Hematopoietic multipotent progenitor cell treated with erythropoietin and hydrocortisone succinate and interleukin-3 and kit ligand, for 17 days (in vitro differentiated cells): ENCODE measurements at regions not wholly inside any gene's neighbourhood (a gene's known extent, or its start where the extent isn't known, plus 50 kb on each side); places are given as distances from the start of the nearest gene placed in this dataset.
"Not testable (repeated sequence)": the region's sequence is repeated elsewhere in the genome, so short reads cannot be mapped to it uniquely, and the experiment has no call there.

Experiments used
- DNase-seq: peaks from one replicate; pipeline ENCODE4 v3.0.0-alpha.2; 2015; ENCODE audit warnings: low spot score

- DNase-seq: no peak
Observed at GRCh38 chr16:66049865-66050264, 316.6 kb upstream of the CDH5 start.

- DNase-seq: no peak
Observed at GRCh38 chr16:66045626-66046025, 320.9 kb upstream of the CDH5 start.

GRCh38 chr16:66044556-66044955 lies 321.9 kb upstream of the CDH5 start:
- no peak for DNase-seq

- DNase-seq: no peak
Observed at GRCh38 chr16:66044089-66044488, 322.4 kb upstream of the CDH5 start.

- DNase-seq: no peak
Observed at GRCh38 chr16:66043326-66043725, 323.2 kb upstream of the CDH5 start.

GRCh38 chr16:66042341-66042740 lies 324.1 kb upstream of the CDH5 start:
- no peak for DNase-seq

GRCh38 chr16:66041907-66042306 lies 324.6 kb upstream of the CDH5 start:
- no peak for DNase-seq

GRCh38 chr16:66039793-66040192 lies 326.7 kb upstream of the CDH5 start:
- DNase-seq: no peak

GRCh38 chr16:66036793-66037715 lies 329.4 kb upstream of the CDH5 start:
- no peak for DNase-seq

GRCh38 chr16:66036184-66036583 lies 330.3 kb upstream of the CDH5 start:
- DNase-seq: no peak

- no peak for DNase-seq
Observed at GRCh38 chr16:66035096-66035495, 331.4 kb upstream of the CDH5 start.

- no peak for DNase-seq
Observed at GRCh38 chr16:66032841-66033240, 333.6 kb upstream of the CDH5 start.

GRCh38 chr16:66030036-66030435 lies 336.5 kb upstream of the CDH5 start:
- no peak for DNase-seq

GRCh38 chr16:66028510-66029216 lies 337.8 kb upstream of the CDH5 start:
- DNase-seq: no peak

- no peak for DNase-seq
Observed at GRCh38 chr16:66026787-66027330, 339.6 kb upstream of the CDH5 start.

- no peak for DNase-seq
Observed at GRCh38 chr16:66026211-66026610, 340.3 kb upstream of the CDH5 start.

GRCh38 chr16:66025751-66026150 lies 340.7 kb upstream of the CDH5 start:
- no peak for DNase-seq

- not testable (repeated sequence) for DNase-seq
Observed at GRCh38 chr16:66024567-66024966, 341.9 kb upstream of the CDH5 start.

- no peak for DNase-seq
Observed at GRCh38 chr16:66023481-66023880, 343.0 kb upstream of the CDH5 start.

- DNase-seq: no peak
Observed at GRCh38 chr16:66020642-66021041, 345.8 kb upstream of the CDH5 start.

- no peak for DNase-seq
Observed at GRCh38 chr16:66020046-66020445, 346.4 kb upstream of the CDH5 start.

- not testable (repeated sequence) for DNase-seq
Observed at GRCh38 chr16:66019502-66019901, 347.0 kb upstream of the CDH5 start.

- DNase-seq: no peak
Observed at GRCh38 chr16:66014221-66014620, 352.3 kb upstream of the CDH5 start.
